WTC11 (cell line): ENCODE measurements at regions not wholly inside any gene's neighbourhood (a gene's known extent, or its start where the extent isn't known, plus 50 kb on each side); places are given as distances from the start of the nearest gene placed in this dataset.

Experiments used
- ATAC-seq: fragments of 200-7000 bp; cut with Tn5 transposase; 2 replicates; pipeline ENCODE4 v1.10.0; 2021; ENCODE audit warnings: mild to moderate bottlenecking, moderate library complexity
- CTCF ChIA-PET: fragments of 300-600 bp; sonication (Branson Sonifier 250); formaldehyde crosslinking; loops from one replicate; lab custom pipeline; 2021; ENCODE audit warnings: antibody characterized with exemption; lab: Charles Lee
- POLR2A ChIA-PET: fragments of 350-600 bp; sonication (Branson Sonifier 250); formaldehyde crosslinking; loops from one replicate; lab custom pipeline; 2021; ENCODE audit warnings: antibody characterized with exemption; lab: Charles Lee
- DNase-seq: peaks from one replicate; pipeline ENCODE4 v3.0.0; 2021; ENCODE audit warnings: low spot score
- H3K27ac Mint-ChIP-seq: 2 replicates; pipeline ENCODE4 v1.8.0; 2021; ENCODE audit warnings: mixed read lengths
- H3K27me3 Mint-ChIP-seq: 2 replicates; pipeline ENCODE4 v1.8.0; 2021; ENCODE audit warnings: low read depth, mild to moderate bottlenecking, moderate library complexity, mixed read lengths
- H3K36me3 Mint-ChIP-seq: 2 replicates; pipeline ENCODE4 v1.8.0; 2021; ENCODE audit warnings: mixed read lengths
- H3K4me1 Mint-ChIP-seq: 2 replicates; pipeline ENCODE4 v1.8.0; 2022; ENCODE audit warnings: mixed read lengths
- H3K4me3 Mint-ChIP-seq: 2 replicates; pipeline ENCODE4 v1.8.0; 2021; ENCODE audit warnings: mild to moderate bottlenecking, moderate library complexity, mixed read lengths
- H3K9me3 Mint-ChIP-seq: 2 replicates; pipeline ENCODE4 v1.8.0; 2021; ENCODE audit warnings: mixed read lengths
- AR ChIP-seq: fragments of 250-450 bp; sonication (Bioruptor Pico); IDR thresholded peaks from 2 replicates; pipeline ENCODE4 v1.9.0; 2021; ENCODE audit warnings: mild to moderate bottlenecking
- ELF4 ChIP-seq: sonication (generic); formaldehyde crosslinking; IDR thresholded peaks from 2 replicates; pipeline ENCODE4 v1.8.1; 2022; ENCODE audit warnings: low read depth, mild to moderate bottlenecking, moderate library complexity, missing genetic modification reagents
- ESRRA ChIP-seq: sonication (generic); formaldehyde crosslinking; IDR thresholded peaks from 2 replicates; pipeline ENCODE4 v1.8.1; 2022; ENCODE audit warnings: mild to moderate bottlenecking, missing genetic modification reagents, borderline replicate concordance
- FOXJ3 ChIP-seq: sonication (generic); formaldehyde crosslinking; IDR thresholded peaks from 2 replicates; pipeline ENCODE4 v1.9.0; 2021; ENCODE audit warnings: missing genetic modification reagents, mild to moderate bottlenecking, borderline replicate concordance
- FOXP1 ChIP-seq: sonication (generic); formaldehyde crosslinking; IDR thresholded peaks from 2 replicates; pipeline ENCODE4 v1.8.0; 2022; ENCODE audit warnings: missing genetic modification reagents, mild to moderate bottlenecking, moderate library complexity, borderline replicate concordance
- HMGA2 ChIP-seq: fragments of 250-450 bp; sonication (Bioruptor Pico); IDR thresholded peaks from 2 replicates; pipeline ENCODE4 v1.4.0; 2021; ENCODE audit warnings: mild to moderate bottlenecking, moderate library complexity
- IRF2 ChIP-seq: sonication (generic); formaldehyde crosslinking; IDR thresholded peaks from 2 replicates; pipeline ENCODE4 v1.8.0; 2022; ENCODE audit warnings: low read depth, missing genetic modification reagents, borderline replicate concordance
- KAT7 ChIP-seq: sonication (generic); formaldehyde crosslinking; IDR thresholded peaks from 2 replicates; pipeline ENCODE4 v1.8.1; 2023; ENCODE audit warnings: missing genetic modification reagents, mild to moderate bottlenecking, borderline replicate concordance
- NFATC4 ChIP-seq: fragments of 250-450 bp; sonication (Bioruptor Pico); IDR thresholded peaks from 2 replicates; pipeline ENCODE4 v1.9.0; 2021; ENCODE audit warnings: mild to moderate bottlenecking
- SMAD4 ChIP-seq: sonication (generic); formaldehyde crosslinking; IDR thresholded peaks from 2 replicates; pipeline ENCODE4 v1.8.0; 2022; ENCODE audit warnings: mild to moderate bottlenecking, missing genetic modification reagents
- TP53 ChIP-seq: sonication (generic); formaldehyde crosslinking; IDR thresholded peaks from 2 replicates; pipeline ENCODE4 v1.8.1; 2023; ENCODE audit warnings: mild to moderate bottlenecking, missing genetic modification reagents
- ZBTB21 ChIP-seq: sonication (generic); formaldehyde crosslinking; IDR thresholded peaks from 2 replicates; pipeline ENCODE4 v1.8.1; 2023; ENCODE audit warnings: mild to moderate bottlenecking, missing genetic modification reagents, borderline replicate concordance
- ZBTB43 ChIP-seq: sonication (generic); formaldehyde crosslinking; IDR thresholded peaks from 2 replicates; pipeline ENCODE4 v1.8.1; 2023; ENCODE audit warnings: mild to moderate bottlenecking, missing genetic modification reagents
- ZNF416 ChIP-seq: fragments of 250-450 bp; sonication (Bioruptor Pico); IDR thresholded peaks from 2 replicates; pipeline ENCODE4 v1.9.0; 2021; ENCODE audit warnings: mild to moderate bottlenecking, inconsistent platforms
- TF ChIP-seq, protein P1 (sequence below): fragments of 250-450 bp; sonication (Bioruptor Pico); conservative IDR thresholded peaks from 2 replicates; pipeline ENCODE4 v1.9.0; 2021; ENCODE audit warnings: mild to moderate bottlenecking
- TF ChIP-seq, protein P2 (sequence below): sonication (generic); formaldehyde crosslinking; IDR thresholded peaks from 2 replicates; pipeline ENCODE4 v1.8.1; 2022; ENCODE audit warnings: mild to moderate bottlenecking, missing genetic modification reagents, moderate library complexity, borderline replicate concordance
- TF ChIP-seq, protein P3 (sequence below): sonication (generic); formaldehyde crosslinking; IDR thresholded peaks from 2 replicates; pipeline ENCODE4 v1.8.1; 2023; ENCODE audit warnings: mild to moderate bottlenecking, missing genetic modification reagents, moderate library complexity
- TF ChIP-seq, protein P4 (sequence below): sonication (generic); formaldehyde crosslinking; IDR thresholded peaks from 2 replicates; pipeline ENCODE4 v1.8.1; 2023; ENCODE audit warnings: mild to moderate bottlenecking, missing genetic modification reagents, moderate library complexity
- TF ChIP-seq, protein P5 (sequence below): sonication (generic); formaldehyde crosslinking; IDR thresholded peaks from 2 replicates; pipeline ENCODE4 v1.8.1; 2022; ENCODE audit warnings: low read depth, missing genetic modification reagents, borderline replicate concordance
- TF ChIP-seq, protein P6 (sequence below): fragments of 250-450 bp; sonication (Bioruptor Pico); IDR thresholded peaks from 2 replicates; pipeline ENCODE4 v1.9.0; 2021; ENCODE audit warnings: mild to moderate bottlenecking, borderline replicate concordance

DNA sequence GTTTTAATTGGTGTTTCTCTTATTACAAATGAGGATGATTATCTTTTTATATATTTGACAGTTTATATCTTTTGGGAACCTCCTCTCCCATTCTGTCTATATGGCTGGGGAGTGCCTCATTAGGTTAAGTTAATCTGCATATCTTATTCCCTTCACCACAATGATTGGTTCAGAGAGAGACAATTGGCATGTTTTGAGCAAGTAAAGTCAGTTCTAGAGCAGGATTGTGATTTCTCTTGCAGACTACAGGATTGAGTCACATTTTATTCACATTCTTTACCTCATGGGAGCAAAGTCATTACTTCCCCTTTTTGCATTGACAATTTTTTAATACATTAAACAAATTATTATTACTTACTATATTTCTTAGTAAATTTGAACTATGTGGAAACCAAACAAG lies 345.6 kb downstream of the MDFIC start (continued):
- TF ChIP-seq, protein P1, sequence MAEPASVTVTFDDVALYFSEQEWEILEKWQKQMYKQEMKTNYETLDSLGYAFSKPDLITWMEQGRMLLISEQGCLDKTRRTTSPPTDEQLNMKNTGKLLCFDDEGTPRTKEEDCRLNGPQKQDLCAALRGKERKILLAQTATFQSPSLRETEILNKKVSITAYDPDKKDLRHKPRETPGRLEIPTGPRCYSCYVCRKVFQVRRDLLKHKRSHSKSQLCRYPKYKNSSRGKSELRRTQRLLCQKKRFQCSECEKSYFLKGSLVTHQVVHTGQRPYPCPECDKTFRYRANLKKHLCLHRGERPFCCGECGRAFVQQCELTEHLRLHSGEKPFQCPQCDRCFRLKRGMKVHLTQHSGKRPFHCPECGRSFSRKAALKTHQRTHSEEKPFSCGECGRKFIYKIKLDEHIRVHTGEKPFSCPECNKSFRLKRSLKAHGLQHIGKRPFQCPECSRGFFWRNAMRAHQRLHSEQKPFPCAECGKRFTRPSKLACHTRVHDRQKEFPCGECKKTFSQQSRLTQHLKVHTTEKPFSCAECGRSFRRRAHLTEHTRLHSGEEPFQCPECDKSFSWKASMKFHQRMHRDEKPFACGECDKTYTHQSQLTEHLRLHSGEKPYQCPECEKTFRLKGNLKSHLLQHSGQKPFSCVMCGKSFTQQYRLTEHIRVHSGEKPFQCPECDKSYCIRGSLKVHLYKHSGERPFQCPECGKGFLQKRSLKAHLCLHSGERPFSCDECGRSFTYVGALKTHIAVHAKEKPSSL = no peak
- TF ChIP-seq KAT7 (CRISPR knock-in tag) (no peak), ZNF416 (CRISPR knock-in tag) (no peak), FOXJ3 (no peak), NFATC4 (CRISPR knock-in tag) (no peak), ZBTB21 (CRISPR knock-in tag) (no peak), ELF4 (CRISPR knock-in tag) (no peak), IRF2 (CRISPR knock-in tag) (no peak)
- TF ChIP-seq, protein P2, sequence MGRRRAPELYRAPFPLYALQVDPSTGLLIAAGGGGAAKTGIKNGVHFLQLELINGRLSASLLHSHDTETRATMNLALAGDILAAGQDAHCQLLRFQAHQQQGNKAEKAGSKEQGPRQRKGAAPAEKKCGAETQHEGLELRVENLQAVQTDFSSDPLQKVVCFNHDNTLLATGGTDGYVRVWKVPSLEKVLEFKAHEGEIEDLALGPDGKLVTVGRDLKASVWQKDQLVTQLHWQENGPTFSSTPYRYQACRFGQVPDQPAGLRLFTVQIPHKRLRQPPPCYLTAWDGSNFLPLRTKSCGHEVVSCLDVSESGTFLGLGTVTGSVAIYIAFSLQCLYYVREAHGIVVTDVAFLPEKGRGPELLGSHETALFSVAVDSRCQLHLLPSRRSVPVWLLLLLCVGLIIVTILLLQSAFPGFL = no peak
- TF ChIP-seq, protein P3, sequence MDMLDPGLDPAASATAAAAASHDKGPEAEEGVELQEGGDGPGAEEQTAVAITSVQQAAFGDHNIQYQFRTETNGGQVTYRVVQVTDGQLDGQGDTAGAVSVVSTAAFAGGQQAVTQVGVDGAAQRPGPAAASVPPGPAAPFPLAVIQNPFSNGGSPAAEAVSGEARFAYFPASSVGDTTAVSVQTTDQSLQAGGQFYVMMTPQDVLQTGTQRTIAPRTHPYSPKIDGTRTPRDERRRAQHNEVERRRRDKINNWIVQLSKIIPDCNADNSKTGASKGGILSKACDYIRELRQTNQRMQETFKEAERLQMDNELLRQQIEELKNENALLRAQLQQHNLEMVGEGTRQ (CRISPR knock-in tag) = no peak

- ChIA-PET CTCF (no interaction called here), POLR2A (no interaction called here)
- no peak overlapping the region for H3K27ac Mint-ChIP-seq
- no peaks in the 10 kb centered on the region; the same call in 1 of the 2 replicates for H3K27me3 Mint-ChIP-seq
- H3K4me1 Mint-ChIP-seq = no peaks in the 10 kb centered on the region
- ATAC-seq (no peak), DNase-seq (no peak)
- no peak overlapping the region for H3K4me3 Mint-ChIP-seq
- H3K36me3 Mint-ChIP-seq = no peaks in the 10 kb centered on the region
- H3K9me3 Mint-ChIP-seq = no peaks in the 10 kb centered on the region
- TF ChIP-seq ZBTB21 (CRISPR knock-in tag) = no peak
- TF ChIP-seq, protein P4, sequence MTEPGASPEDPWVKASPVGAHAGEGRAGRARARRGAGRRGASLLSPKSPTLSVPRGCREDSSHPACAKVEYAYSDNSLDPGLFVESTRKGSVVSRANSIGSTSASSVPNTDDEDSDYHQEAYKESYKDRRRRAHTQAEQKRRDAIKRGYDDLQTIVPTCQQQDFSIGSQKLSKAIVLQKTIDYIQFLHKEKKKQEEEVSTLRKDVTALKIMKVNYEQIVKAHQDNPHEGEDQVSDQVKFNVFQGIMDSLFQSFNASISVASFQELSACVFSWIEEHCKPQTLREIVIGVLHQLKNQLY (CRISPR knock-in tag) = no peak
- TF ChIP-seq HMGA2 = no peak
- no peak for TF ChIP-seq IRF2 (CRISPR knock-in tag)
- TF ChIP-seq, protein P5, sequence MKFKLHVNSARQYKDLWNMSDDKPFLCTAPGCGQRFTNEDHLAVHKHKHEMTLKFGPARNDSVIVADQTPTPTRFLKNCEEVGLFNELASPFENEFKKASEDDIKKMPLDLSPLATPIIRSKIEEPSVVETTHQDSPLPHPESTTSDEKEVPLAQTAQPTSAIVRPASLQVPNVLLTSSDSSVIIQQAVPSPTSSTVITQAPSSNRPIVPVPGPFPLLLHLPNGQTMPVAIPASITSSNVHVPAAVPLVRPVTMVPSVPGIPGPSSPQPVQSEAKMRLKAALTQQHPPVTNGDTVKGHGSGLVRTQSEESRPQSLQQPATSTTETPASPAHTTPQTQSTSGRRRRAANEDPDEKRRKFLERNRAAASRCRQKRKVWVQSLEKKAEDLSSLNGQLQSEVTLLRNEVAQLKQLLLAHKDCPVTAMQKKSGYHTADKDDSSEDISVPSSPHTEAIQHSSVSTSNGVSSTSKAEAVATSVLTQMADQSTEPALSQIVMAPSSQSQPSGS = no peak
- TF ChIP-seq TP53 (CRISPR knock-in tag) = no peak
- no peak for TF ChIP-seq AR (CRISPR knock-in tag)
- no peak for TF ChIP-seq FOXP1 (CRISPR knock-in tag)
- no peak for TF ChIP-seq SMAD4 (CRISPR knock-in tag)
- TF ChIP-seq, protein P6, sequence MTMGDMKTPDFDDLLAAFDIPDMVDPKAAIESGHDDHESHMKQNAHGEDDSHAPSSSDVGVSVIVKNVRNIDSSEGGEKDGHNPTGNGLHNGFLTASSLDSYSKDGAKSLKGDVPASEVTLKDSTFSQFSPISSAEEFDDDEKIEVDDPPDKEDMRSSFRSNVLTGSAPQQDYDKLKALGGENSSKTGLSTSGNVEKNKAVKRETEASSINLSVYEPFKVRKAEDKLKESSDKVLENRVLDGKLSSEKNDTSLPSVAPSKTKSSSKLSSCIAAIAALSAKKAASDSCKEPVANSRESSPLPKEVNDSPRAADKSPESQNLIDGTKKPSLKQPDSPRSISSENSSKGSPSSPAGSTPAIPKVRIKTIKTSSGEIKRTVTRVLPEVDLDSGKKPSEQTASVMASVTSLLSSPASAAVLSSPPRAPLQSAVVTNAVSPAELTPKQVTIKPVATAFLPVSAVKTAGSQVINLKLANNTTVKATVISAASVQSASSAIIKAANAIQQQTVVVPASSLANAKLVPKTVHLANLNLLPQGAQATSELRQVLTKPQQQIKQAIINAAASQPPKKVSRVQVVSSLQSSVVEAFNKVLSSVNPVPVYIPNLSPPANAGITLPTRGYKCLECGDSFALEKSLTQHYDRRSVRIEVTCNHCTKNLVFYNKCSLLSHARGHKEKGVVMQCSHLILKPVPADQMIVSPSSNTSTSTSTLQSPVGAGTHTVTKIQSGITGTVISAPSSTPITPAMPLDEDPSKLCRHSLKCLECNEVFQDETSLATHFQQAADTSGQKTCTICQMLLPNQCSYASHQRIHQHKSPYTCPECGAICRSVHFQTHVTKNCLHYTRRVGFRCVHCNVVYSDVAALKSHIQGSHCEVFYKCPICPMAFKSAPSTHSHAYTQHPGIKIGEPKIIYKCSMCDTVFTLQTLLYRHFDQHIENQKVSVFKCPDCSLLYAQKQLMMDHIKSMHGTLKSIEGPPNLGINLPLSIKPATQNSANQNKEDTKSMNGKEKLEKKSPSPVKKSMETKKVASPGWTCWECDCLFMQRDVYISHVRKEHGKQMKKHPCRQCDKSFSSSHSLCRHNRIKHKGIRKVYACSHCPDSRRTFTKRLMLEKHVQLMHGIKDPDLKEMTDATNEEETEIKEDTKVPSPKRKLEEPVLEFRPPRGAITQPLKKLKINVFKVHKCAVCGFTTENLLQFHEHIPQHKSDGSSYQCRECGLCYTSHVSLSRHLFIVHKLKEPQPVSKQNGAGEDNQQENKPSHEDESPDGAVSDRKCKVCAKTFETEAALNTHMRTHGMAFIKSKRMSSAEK = no peak
- no peak for TF ChIP-seq ESRRA (CRISPR knock-in tag)
- TF ChIP-seq ZBTB43 (CRISPR knock-in tag) = no peak
Measured at GRCh38 chr7:115260381-115260780, 338.5 kb downstream of the MDFIC start.
